ENCODE measurements at regions not wholly inside any gene's neighbourhood (a gene's known extent, or its start where the extent isn't known, plus 50 kb on each side); places are given as distances from the start of the nearest gene placed in this dataset.

DNA sequence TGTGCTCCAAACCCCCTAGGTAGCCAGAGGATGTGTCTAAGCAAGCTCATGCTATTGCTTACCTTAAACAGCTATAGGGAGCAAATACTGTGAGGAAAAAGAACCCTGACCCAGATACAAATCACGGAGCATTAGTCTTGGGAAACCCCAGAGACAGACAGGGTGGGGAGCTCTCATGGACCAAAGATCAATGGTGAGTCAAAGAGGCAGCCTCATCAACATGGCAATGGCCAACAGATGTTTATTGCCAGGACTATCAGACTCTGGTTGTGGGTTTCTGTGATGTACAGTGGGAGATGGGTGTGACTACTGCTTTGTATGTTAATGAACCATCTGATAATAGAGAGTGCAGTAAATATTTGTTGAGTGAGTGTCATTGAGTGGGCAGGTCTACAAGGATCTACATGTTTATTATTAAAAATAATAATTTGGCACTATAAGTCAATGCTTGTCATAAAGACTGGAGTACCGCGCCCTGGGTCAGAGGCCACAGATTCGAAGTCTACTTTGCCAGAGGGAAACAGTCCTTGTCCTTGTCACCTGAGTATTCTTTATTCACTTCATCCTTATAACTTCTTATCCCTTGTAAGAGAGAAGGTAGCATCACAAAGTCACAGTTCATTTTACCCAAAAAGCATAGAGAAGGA is 56.5 kb upstream of the RAI14 start (continued):
- TF ChIP-seq ZNF219 (CRISPR knock-in tag; IDR thresholded peaks at IDR 0.05; ENCODE audit: borderline replicate concordance) (no peak), SMAD4 (CRISPR knock-in tag; IDR thresholded peaks at IDR 0.05) (no peak), ATF1 (CRISPR knock-in tag; IDR thresholded peaks at IDR 0.05) (no peak), IRF2 (CRISPR knock-in tag; IDR thresholded peaks at IDR 0.05; ENCODE audit: borderline replicate concordance, low read depth) (no peak), ZNF317 (CRISPR knock-in tag; IDR thresholded peaks at IDR 0.05; ENCODE audit: borderline replicate concordance, low read depth) (no peak), ELF4 (CRISPR knock-in tag; IDR thresholded peaks at IDR 0.05; ENCODE audit: low read depth) (no peak)
- TF ChIP-seq, protein P1, sequence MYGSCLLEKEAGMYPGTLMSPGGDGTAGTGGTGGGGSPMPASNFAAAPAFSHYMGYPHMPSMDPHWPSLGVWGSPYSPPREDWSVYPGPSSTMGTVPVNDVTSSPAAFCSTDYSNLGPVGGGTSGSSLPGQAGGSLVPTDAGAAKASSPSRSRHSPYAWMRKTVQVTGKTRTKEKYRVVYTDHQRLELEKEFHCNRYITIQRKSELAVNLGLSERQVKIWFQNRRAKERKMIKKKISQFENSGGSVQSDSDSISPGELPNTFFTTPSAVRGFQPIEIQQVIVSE (CRISPR knock-in tag; IDR thresholded peaks at IDR 0.05; ENCODE audit: borderline replicate concordance) = no peak
- TF ChIP-seq, protein P2, sequence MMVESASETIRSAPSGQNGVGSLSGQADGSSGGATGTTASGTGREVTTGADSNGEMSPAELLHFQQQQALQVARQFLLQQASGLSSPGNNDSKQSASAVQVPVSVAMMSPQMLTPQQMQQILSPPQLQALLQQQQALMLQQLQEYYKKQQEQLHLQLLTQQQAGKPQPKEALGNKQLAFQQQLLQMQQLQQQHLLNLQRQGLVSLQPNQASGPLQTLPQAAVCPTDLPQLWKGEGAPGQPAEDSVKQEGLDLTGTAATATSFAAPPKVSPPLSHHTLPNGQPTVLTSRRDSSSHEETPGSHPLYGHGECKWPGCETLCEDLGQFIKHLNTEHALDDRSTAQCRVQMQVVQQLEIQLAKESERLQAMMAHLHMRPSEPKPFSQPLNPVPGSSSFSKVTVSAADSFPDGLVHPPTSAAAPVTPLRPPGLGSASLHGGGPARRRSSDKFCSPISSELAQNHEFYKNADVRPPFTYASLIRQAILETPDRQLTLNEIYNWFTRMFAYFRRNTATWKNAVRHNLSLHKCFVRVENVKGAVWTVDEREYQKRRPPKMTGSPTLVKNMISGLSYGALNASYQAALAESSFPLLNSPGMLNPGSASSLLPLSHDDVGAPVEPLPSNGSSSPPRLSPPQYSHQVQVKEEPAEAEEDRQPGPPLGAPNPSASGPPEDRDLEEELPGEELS (CRISPR knock-in tag; IDR thresholded peaks at IDR 0.05) = no peak
- TF ChIP-seq, protein P3, sequence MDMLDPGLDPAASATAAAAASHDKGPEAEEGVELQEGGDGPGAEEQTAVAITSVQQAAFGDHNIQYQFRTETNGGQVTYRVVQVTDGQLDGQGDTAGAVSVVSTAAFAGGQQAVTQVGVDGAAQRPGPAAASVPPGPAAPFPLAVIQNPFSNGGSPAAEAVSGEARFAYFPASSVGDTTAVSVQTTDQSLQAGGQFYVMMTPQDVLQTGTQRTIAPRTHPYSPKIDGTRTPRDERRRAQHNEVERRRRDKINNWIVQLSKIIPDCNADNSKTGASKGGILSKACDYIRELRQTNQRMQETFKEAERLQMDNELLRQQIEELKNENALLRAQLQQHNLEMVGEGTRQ (CRISPR knock-in tag; IDR thresholded peaks at IDR 0.05) = no peak
- TF ChIP-seq, protein P4, sequence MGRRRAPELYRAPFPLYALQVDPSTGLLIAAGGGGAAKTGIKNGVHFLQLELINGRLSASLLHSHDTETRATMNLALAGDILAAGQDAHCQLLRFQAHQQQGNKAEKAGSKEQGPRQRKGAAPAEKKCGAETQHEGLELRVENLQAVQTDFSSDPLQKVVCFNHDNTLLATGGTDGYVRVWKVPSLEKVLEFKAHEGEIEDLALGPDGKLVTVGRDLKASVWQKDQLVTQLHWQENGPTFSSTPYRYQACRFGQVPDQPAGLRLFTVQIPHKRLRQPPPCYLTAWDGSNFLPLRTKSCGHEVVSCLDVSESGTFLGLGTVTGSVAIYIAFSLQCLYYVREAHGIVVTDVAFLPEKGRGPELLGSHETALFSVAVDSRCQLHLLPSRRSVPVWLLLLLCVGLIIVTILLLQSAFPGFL (CRISPR knock-in tag; IDR thresholded peaks at IDR 0.05; ENCODE audit: borderline replicate concordance) = no peak

DNA sequence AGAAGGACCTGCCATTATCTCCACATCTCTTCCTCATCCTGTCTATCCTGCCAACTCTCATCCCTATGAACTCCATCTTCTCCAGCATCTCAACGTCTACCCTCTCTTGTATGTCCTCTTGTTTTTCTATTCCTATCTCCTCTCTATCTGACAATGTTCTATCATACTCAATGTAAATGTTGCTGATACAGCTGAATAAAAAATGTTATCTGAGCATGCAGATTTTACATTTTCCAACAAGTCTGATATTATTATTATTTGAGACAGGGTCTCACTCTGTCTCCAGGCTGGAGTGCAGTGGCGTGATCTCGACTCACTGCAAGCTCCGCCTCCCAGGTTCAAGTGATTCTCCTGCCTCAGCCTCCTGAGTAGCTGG is 56.0 kb upstream of the RAI14 start:
- Mint-ChIP-seq H3K36me3 (peaks cover 2% of the 10 kb centered on the region; the same call in 1 of the 2 replicates), H3K4me1 (peaks cover 23% of the 10 kb centered on the region), H3K9me3 (peaks cover 11% of the 10 kb centered on the region), H3K4me3 (no peak overlapping the region), H3K27me3 (ENCODE audit: low read depth) (no peaks in the 10 kb centered on the region; the same call in 1 of the 2 replicates), H3K27ac (no peak overlapping the region)
- ChIA-PET POLR2A (no interaction called here), CTCF (no interaction called here)
- no peak for ATAC-seq
- TF ChIP-seq JUN (CRISPR knock-in tag; IDR thresholded peaks at IDR 0.05) (no peak), PRRX2 (CRISPR knock-in tag; IDR thresholded peaks at IDR 0.05) (no peak), ZNF232 (CRISPR knock-in tag; IDR thresholded peaks at IDR 0.05) (no peak), ZNF317 (CRISPR knock-in tag; IDR thresholded peaks at IDR 0.05; ENCODE audit: borderline replicate concordance, low read depth) (no peak), RELA (CRISPR knock-in tag; IDR thresholded peaks at IDR 0.05; ENCODE audit: borderline replicate concordance) (no peak), ZNF263 (CRISPR knock-in tag; IDR thresholded peaks at IDR 0.05; ENCODE audit: low read depth) (no peak), GRHL2 (CRISPR knock-in tag; IDR thresholded peaks at IDR 0.05; ENCODE audit: insufficient replicate concordance, severe bottlenecking) (no peak)
- TF ChIP-seq, protein P5, sequence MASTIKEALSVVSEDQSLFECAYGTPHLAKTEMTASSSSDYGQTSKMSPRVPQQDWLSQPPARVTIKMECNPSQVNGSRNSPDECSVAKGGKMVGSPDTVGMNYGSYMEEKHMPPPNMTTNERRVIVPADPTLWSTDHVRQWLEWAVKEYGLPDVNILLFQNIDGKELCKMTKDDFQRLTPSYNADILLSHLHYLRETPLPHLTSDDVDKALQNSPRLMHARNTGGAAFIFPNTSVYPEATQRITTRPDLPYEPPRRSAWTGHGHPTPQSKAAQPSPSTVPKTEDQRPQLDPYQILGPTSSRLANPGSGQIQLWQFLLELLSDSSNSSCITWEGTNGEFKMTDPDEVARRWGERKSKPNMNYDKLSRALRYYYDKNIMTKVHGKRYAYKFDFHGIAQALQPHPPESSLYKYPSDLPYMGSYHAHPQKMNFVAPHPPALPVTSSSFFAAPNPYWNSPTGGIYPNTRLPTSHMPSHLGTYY (CRISPR knock-in tag; IDR thresholded peaks at IDR 0.05) = no peak
- TF ChIP-seq, protein P6, sequence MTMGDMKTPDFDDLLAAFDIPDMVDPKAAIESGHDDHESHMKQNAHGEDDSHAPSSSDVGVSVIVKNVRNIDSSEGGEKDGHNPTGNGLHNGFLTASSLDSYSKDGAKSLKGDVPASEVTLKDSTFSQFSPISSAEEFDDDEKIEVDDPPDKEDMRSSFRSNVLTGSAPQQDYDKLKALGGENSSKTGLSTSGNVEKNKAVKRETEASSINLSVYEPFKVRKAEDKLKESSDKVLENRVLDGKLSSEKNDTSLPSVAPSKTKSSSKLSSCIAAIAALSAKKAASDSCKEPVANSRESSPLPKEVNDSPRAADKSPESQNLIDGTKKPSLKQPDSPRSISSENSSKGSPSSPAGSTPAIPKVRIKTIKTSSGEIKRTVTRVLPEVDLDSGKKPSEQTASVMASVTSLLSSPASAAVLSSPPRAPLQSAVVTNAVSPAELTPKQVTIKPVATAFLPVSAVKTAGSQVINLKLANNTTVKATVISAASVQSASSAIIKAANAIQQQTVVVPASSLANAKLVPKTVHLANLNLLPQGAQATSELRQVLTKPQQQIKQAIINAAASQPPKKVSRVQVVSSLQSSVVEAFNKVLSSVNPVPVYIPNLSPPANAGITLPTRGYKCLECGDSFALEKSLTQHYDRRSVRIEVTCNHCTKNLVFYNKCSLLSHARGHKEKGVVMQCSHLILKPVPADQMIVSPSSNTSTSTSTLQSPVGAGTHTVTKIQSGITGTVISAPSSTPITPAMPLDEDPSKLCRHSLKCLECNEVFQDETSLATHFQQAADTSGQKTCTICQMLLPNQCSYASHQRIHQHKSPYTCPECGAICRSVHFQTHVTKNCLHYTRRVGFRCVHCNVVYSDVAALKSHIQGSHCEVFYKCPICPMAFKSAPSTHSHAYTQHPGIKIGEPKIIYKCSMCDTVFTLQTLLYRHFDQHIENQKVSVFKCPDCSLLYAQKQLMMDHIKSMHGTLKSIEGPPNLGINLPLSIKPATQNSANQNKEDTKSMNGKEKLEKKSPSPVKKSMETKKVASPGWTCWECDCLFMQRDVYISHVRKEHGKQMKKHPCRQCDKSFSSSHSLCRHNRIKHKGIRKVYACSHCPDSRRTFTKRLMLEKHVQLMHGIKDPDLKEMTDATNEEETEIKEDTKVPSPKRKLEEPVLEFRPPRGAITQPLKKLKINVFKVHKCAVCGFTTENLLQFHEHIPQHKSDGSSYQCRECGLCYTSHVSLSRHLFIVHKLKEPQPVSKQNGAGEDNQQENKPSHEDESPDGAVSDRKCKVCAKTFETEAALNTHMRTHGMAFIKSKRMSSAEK (CRISPR knock-in tag; IDR thresholded peaks at IDR 0.05; ENCODE audit: borderline replicate concordance) = no peak
- TF ChIP-seq, protein P7, sequence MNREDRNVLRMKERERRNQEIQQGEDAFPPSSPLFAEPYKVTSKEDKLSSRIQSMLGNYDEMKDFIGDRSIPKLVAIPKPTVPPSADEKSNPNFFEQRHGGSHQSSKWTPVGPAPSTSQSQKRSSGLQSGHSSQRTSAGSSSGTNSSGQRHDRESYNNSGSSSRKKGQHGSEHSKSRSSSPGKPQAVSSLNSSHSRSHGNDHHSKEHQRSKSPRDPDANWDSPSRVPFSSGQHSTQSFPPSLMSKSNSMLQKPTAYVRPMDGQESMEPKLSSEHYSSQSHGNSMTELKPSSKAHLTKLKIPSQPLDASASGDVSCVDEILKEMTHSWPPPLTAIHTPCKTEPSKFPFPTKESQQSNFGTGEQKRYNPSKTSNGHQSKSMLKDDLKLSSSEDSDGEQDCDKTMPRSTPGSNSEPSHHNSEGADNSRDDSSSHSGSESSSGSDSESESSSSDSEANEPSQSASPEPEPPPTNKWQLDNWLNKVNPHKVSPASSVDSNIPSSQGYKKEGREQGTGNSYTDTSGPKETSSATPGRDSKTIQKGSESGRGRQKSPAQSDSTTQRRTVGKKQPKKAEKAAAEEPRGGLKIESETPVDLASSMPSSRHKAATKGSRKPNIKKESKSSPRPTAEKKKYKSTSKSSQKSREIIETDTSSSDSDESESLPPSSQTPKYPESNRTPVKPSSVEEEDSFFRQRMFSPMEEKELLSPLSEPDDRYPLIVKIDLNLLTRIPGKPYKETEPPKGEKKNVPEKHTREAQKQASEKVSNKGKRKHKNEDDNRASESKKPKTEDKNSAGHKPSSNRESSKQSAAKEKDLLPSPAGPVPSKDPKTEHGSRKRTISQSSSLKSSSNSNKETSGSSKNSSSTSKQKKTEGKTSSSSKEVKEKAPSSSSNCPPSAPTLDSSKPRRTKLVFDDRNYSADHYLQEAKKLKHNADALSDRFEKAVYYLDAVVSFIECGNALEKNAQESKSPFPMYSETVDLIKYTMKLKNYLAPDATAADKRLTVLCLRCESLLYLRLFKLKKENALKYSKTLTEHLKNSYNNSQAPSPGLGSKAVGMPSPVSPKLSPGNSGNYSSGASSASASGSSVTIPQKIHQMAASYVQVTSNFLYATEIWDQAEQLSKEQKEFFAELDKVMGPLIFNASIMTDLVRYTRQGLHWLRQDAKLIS (CRISPR knock-in tag; IDR thresholded peaks at IDR 0.05; ENCODE audit: borderline replicate concordance) = no peak
- DNase-seq (ENCODE audit: low spot score) = no peak
